Caco-2 (cell line): ENCODE measurements at regions not wholly inside any gene's neighbourhood (a gene's known extent, or its start where the extent isn't known, plus 50 kb on each side); places are given as distances from the start of the nearest gene placed in this dataset.

Experiments used
- BruUV-seq: library from RNA; stranded (reverse); fragments of 400-500 nt; replicated peaks from 2 replicates; lab custom pipeline; 2021; lab: Mats Ljungman, UMichigan
- CTCF ChIA-PET: fragments of 300-600 bp; sonication (Branson Sonifier 250); formaldehyde crosslinking; loops from one replicate; lab custom pipeline; 2022; ENCODE audit warnings: antibody characterized with exemption; lab: Charles Lee
- POLR2A ChIA-PET: fragments of 300-600 bp; sonication (Branson Sonifier 250); formaldehyde crosslinking; loops from one replicate; lab custom pipeline; 2022; ENCODE audit warnings: antibody characterized with exemption; lab: Charles Lee
- DNase-seq, 2 experiments: peaks; one replicate each; pipeline versions ENCODE4 v3.0.0 to v3.0.0-alpha.2; 2020 to 2022
- H3K27me3 ChIP-seq: replicated peaks from 2 replicates; pipeline ENCODE4 v1.6.0; 2011; ENCODE audit warnings: low read length; ENCODE audit not compliant: control insufficient read depth, insufficient read depth
- H3K36me3 ChIP-seq: 2 replicates; pipeline ENCODE4 v1.5.1; 2011; ENCODE audit warnings: low read length; ENCODE audit not compliant: control insufficient read depth, insufficient read depth
- H3K4me1 ChIP-seq: fragments of 250-450 bp; sonication (Bioruptor Pico); 2 replicates; pipeline ENCODE4 v1.5.1; 2020; ENCODE audit warnings: mild to moderate bottlenecking
- H3K4me3 ChIP-seq: 2 replicates; pipeline ENCODE4 v1.5.1; 2011; ENCODE audit warnings: low read depth, mild to moderate bottlenecking, control low read depth, low read length
- H3K9me3 ChIP-seq: fragments of 250-450 bp; sonication (Bioruptor Pico); 2 replicates; pipeline ENCODE4 v1.5.1; 2020; ENCODE audit warnings: mild to moderate bottlenecking, moderate library complexity
- H3K27ac Mint-ChIP-seq: one replicate; pipeline ENCODE4 v1.8.0; 2022; ENCODE audit warnings: mixed read lengths; ENCODE audit not compliant: unreplicated experiment
- H3K27me3 Mint-ChIP-seq: one replicate; pipeline ENCODE4 v1.8.0; 2022; ENCODE audit warnings: mixed read lengths; ENCODE audit not compliant: insufficient read depth, unreplicated experiment
- H3K36me3 Mint-ChIP-seq: one replicate; pipeline ENCODE4 v1.8.0; 2022; ENCODE audit warnings: mild to moderate bottlenecking, mixed read lengths; ENCODE audit not compliant: insufficient read depth, unreplicated experiment
- H3K4me1 Mint-ChIP-seq: one replicate; pipeline ENCODE4 v1.8.0; 2022; ENCODE audit warnings: low read depth, mixed read lengths; ENCODE audit not compliant: unreplicated experiment
- H3K4me3 Mint-ChIP-seq: one replicate; pipeline ENCODE4 v1.8.0; 2022; ENCODE audit warnings: mild to moderate bottlenecking, moderate library complexity, mixed read lengths; ENCODE audit not compliant: unreplicated experiment
- H3K9me3 Mint-ChIP-seq: one replicate; pipeline ENCODE4 v1.8.0; 2022; ENCODE audit warnings: mixed read lengths; ENCODE audit not compliant: unreplicated experiment
- intact Hi-C: fragments of 100-400 bp; cut with micrococcal nuclease; formaldehyde crosslinking; loops from one replicate; pipeline ENCODE4 v1.10.0; 2022; ENCODE audit not compliant: unreplicated experiment
- TF ChIP-seq, protein P1 (sequence below), 2 experiments: fragments of 200-600 bp in 1 of 2; IDR thresholded peaks; 1 replicate in 1 of 2; 2 replicates in 1 of 2; pipeline versions ENCODE4 v1.5.1 to v1.8.0; 2011 to 2022; ENCODE audit warnings: antibody characterized with exemption in 1 of 2, control low read depth in 1 of 2, inconsistent platforms in 1 of 2, low read depth in 1 of 2, low read length in 1 of 2, mild to moderate bottlenecking in 1 of 2, moderate library complexity in 1 of 2; ENCODE audit not compliant: insufficient read depth in 1 of 2, severe bottlenecking in 1 of 2, unreplicated experiment in 1 of 2

DNA sequence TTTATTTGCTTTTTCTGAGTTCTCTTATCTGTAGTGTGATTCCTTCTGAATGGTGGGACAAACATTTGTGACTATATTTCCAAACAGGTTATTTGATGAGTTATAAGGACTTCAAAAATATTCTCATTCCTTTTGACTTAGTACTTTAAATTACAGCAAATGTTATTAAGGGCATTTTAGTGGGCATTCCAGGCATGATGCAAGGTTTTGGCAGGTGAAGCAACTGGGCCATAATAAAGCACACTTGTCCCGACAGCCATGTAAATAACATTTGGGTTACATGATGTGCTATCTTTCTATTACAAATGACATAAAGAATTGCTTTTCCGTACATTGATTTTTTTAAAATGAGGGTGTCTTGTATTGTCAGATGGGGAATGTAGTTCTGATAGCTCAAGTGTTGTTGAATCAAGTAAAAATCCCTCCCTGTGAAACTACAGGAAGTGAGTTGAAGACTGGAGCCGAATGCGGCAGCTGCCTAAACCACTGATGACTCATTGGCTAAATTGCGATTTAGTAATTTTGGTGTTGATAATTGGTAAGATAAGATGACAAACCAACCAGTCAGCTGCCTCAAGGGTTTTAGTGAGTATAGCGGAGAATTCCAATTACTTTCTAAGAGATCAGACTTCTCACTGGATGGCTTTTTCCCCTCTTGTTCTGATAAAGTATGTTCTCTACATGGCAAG is 231.3 kb upstream of the NPY start:
- no peaks in the 10 kb centered on the region for H3K9me3 Mint-ChIP-seq
- H3K27ac Mint-ChIP-seq, result no peak overlapping the region
- Histone ChIP-seq H3K36me3 (no peaks in the 10 kb centered on the region), H3K4me3 (no peak overlapping the region), H3K4me1 (no peaks in the 10 kb centered on the region), H3K27me3 (no peaks in the 10 kb centered on the region; the same call in none of the 2 replicates), H3K9me3 (no peaks in the 10 kb centered on the region)
- no TSS peak for BruUV-seq
- TF ChIP-seq, protein P1, sequence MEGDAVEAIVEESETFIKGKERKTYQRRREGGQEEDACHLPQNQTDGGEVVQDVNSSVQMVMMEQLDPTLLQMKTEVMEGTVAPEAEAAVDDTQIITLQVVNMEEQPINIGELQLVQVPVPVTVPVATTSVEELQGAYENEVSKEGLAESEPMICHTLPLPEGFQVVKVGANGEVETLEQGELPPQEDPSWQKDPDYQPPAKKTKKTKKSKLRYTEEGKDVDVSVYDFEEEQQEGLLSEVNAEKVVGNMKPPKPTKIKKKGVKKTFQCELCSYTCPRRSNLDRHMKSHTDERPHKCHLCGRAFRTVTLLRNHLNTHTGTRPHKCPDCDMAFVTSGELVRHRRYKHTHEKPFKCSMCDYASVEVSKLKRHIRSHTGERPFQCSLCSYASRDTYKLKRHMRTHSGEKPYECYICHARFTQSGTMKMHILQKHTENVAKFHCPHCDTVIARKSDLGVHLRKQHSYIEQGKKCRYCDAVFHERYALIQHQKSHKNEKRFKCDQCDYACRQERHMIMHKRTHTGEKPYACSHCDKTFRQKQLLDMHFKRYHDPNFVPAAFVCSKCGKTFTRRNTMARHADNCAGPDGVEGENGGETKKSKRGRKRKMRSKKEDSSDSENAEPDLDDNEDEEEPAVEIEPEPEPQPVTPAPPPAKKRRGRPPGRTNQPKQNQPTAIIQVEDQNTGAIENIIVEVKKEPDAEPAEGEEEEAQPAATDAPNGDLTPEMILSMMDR (IDR thresholded peaks at IDR 0.05; ENCODE audit: insufficient read depth in 1 of 2, low read depth in 1 of 2, low read length in 1 of 2, severe bottlenecking in 1 of 2, unreplicated experiment in 1 of 2), result no peak
- no peak for DNase-seq
- ChIA-PET POLR2A (no interaction called here), CTCF (no interaction called here)
- intact Hi-C loops, result no loop called here
- peaks cover 28% of the 10 kb centered on the region for H3K27me3 Mint-ChIP-seq
- H3K4me3 Mint-ChIP-seq, result no peak overlapping the region
- no peaks in the 10 kb centered on the region for H3K36me3 Mint-ChIP-seq
- no peaks in the 10 kb centered on the region for H3K4me1 Mint-ChIP-seq

DNA sequence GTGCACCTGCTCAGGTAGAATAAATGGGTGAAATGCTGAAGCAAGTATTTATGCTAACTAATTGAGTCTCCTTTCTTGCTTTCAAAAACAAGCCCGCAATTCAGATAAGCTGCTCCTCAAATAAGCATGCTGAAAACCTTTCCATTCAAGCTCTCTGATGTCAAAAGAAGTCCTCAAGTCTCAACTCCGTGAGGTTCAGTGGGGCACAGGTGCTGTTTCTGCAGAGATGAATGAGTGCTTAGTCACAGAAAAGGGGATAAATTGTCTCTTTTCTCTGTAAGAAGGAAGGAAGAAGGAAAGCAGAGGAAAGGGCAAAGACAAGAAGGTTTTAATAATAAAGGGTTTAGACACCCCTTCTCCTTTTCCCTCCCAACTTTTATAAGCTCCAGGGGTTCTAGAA is 229.8 kb upstream of the NPY start:
- no peaks in the 10 kb centered on the region for H3K9me3 ChIP-seq
- Mint-ChIP-seq H3K27ac (no peak overlapping the region), H3K36me3 (no peaks in the 10 kb centered on the region), H3K27me3 (peaks cover 25% of the 10 kb centered on the region), H3K9me3 (no peaks in the 10 kb centered on the region), H3K4me1 (no peaks in the 10 kb centered on the region), H3K4me3 (no peak overlapping the region)
- POLR2A ChIA-PET, result no interaction called here
- no peak for DNase-seq
- no peaks in the 10 kb centered on the region for H3K36me3 ChIP-seq
- H3K27me3 ChIP-seq, result no peaks in the 10 kb centered on the region; the same call in none of the 2 replicates
- intact Hi-C loops, result no loop called here
- H3K4me1 ChIP-seq, result no peaks in the 10 kb centered on the region
- no peak overlapping the region for H3K4me3 ChIP-seq
- BruUV-seq, result no TSS peak
- CTCF ChIA-PET, result no interaction called here
- TF ChIP-seq, protein P1 (IDR thresholded peaks at IDR 0.05; ENCODE audit: insufficient read depth in 1 of 2, low read depth in 1 of 2, low read length in 1 of 2, severe bottlenecking in 1 of 2, unreplicated experiment in 1 of 2), result no peak

DNA sequence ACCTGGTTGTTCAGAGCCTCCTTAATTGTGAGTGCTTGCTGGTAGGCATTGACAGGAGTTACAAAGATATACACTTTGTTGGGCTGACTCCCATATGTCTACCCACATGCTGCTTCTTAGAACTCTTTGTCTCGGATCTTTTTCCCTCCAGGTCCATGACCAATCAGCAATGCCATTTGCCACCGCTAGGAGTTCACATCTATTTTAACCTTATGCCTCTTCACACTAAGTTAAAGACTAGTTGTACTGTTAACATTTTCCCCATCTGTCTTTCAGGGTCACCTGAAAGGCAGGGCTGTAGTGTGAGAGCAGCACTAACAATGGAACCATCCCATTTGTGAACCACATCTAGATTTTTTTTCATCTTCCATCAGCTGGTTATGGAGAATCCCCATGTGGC is 226.7 kb upstream of the NPY start:
- DNase-seq, result no peak
- no peaks in the 10 kb centered on the region for H3K36me3 ChIP-seq
- no peak overlapping the region for H3K4me3 ChIP-seq
- H3K36me3 Mint-ChIP-seq, result no peaks in the 10 kb centered on the region
- no peaks in the 10 kb centered on the region for H3K4me1 ChIP-seq
- POLR2A ChIA-PET, result no interaction called here
- intact Hi-C loops, result no loop called here
- no peaks in the 10 kb centered on the region; the same call in none of the 2 replicates for H3K27me3 ChIP-seq
- CTCF ChIA-PET, result no interaction called here
- H3K27me3 Mint-ChIP-seq, result peaks cover 16% of the 10 kb centered on the region
- BruUV-seq, result no TSS peak
- H3K9me3 Mint-ChIP-seq, result peaks cover 7% of the 10 kb centered on the region
- no peaks in the 10 kb centered on the region for H3K4me1 Mint-ChIP-seq
- H3K4me3 Mint-ChIP-seq, result no peak overlapping the region
- no peak overlapping the region for H3K27ac Mint-ChIP-seq
- TF ChIP-seq, protein P1 (IDR thresholded peaks at IDR 0.05; ENCODE audit: insufficient read depth in 1 of 2, low read depth in 1 of 2, low read length in 1 of 2, severe bottlenecking in 1 of 2, unreplicated experiment in 1 of 2), result no peak
- H3K9me3 ChIP-seq, result peaks cover 5% of the 10 kb centered on the region; the same call in 1 of the 2 replicates
